SJCRH30 (cell line): ENCODE measurements at regions not wholly inside any gene's neighbourhood (a gene's known extent, or its start where the extent isn't known, plus 50 kb on each side); places are given as distances from the start of the nearest gene placed in this dataset.

Experiments
- DNase-seq, 2 experiments: peaks; one replicate each; pipeline ENCODE4 v3.0.0-alpha.2; 2015 to 2020
- H3K27ac ChIP-seq: fragments of 250-450 bp; sonication (Bioruptor Pico); 2 replicates; pipeline ENCODE4 v1.5.1; 2020; ENCODE audit warnings: mild to moderate bottlenecking, moderate library complexity
- H3K27me3 ChIP-seq: fragments of 250-450 bp; sonication (Bioruptor Pico); 2 replicates; pipeline ENCODE4 v1.5.1; 2020; ENCODE audit warnings: mild to moderate bottlenecking, moderate library complexity
- H3K36me3 ChIP-seq: fragments of 250-450 bp; sonication (Bioruptor Pico); 2 replicates; pipeline ENCODE4 v1.5.1; 2020; ENCODE audit warnings: mild to moderate bottlenecking, moderate library complexity
- H3K4me1 ChIP-seq: fragments of 250-450 bp; sonication (Bioruptor Pico); 2 replicates; pipeline ENCODE4 v1.5.1; 2020; ENCODE audit warnings: mild to moderate bottlenecking, moderate library complexity
- H3K4me3 ChIP-seq: fragments of 250-450 bp; sonication (Bioruptor Pico); 2 replicates; pipeline ENCODE4 v1.5.1; 2020; ENCODE audit warnings: mild to moderate bottlenecking, moderate library complexity
- H3K9me3 ChIP-seq: fragments of 250-450 bp; sonication (Bioruptor Pico); replicated peaks from 2 replicates; pipeline ENCODE4 v1.5.1; 2020; ENCODE audit warnings: mild to moderate bottlenecking, moderate library complexity

GRCh38 chr5:8417316-8418048 is 548.5 kb downstream of the MTRR start:
- Histone ChIP-seq H3K4me1 (no peaks in the 10 kb centered on the region), H3K36me3 (no peaks in the 10 kb centered on the region), H3K4me3 (no peak overlapping the region), H3K27ac (no peak overlapping the region), H3K9me3 (no peaks in the 10 kb centered on the region), H3K27me3 (no peaks in the 10 kb centered on the region)
- DNase-seq, result peak in 1 of 2 experiments; percentile 0

GRCh38 chr5:8418049-8418426 is 549.1 kb downstream of the MTRR start:
- no peak overlapping the region for H3K27ac ChIP-seq
- H3K9me3 ChIP-seq, result no peaks in the 10 kb centered on the region
- no peaks in the 10 kb centered on the region for H3K36me3 ChIP-seq
- no peak overlapping the region for H3K4me3 ChIP-seq
- peak in 1 of 2 experiments; percentile 4 for DNase-seq
- no peaks in the 10 kb centered on the region for H3K27me3 ChIP-seq
- no peaks in the 10 kb centered on the region for H3K4me1 ChIP-seq

GRCh38 chr5:8429778-8430758 is 561.1 kb downstream of the MTRR start:
- Histone ChIP-seq H3K27me3 (no peaks in the 10 kb centered on the region), H3K27ac (no peak overlapping the region), H3K4me3 (no peak overlapping the region), H3K4me1 (no peaks in the 10 kb centered on the region), H3K9me3 (no peaks in the 10 kb centered on the region), H3K36me3 (no peaks in the 10 kb centered on the region)
- DNase-seq, result no peak

- Histone ChIP-seq H3K27me3 (no peaks in the 10 kb centered on the region), H3K9me3 (no peaks in the 10 kb centered on the region), H3K36me3 (no peaks in the 10 kb centered on the region), H3K27ac (no peak overlapping the region), H3K4me3 (no peak overlapping the region), H3K4me1 (no peaks in the 10 kb centered on the region)
- no peak for DNase-seq
Observed at GRCh38 chr5:8434501-8434900, 565.6 kb downstream of the MTRR start.

- Histone ChIP-seq H3K27me3 (no peaks in the 10 kb centered on the region), H3K27ac (no peak overlapping the region), H3K9me3 (no peaks in the 10 kb centered on the region), H3K4me3 (no peak overlapping the region), H3K36me3 (no peaks in the 10 kb centered on the region), H3K4me1 (no peaks in the 10 kb centered on the region)
- no peak for DNase-seq
Observed at GRCh38 chr5:8436924-8437323, 568.0 kb downstream of the MTRR start.

- Histone ChIP-seq H3K36me3 (no peaks in the 10 kb centered on the region), H3K4me3 (no peak overlapping the region), H3K9me3 (no peaks in the 10 kb centered on the region), H3K27ac (no peak overlapping the region), H3K27me3 (no peaks in the 10 kb centered on the region), H3K4me1 (no peaks in the 10 kb centered on the region)
- no peak for DNase-seq
Observed at GRCh38 chr5:8445139-8445538, 576.2 kb downstream of the MTRR start.

GRCh38 chr5:8446179-8446578 is 577.2 kb downstream of the MTRR start:
- Histone ChIP-seq H3K27ac (no peak overlapping the region), H3K27me3 (no peaks in the 10 kb centered on the region), H3K4me3 (no peak overlapping the region), H3K9me3 (no peaks in the 10 kb centered on the region), H3K36me3 (no peaks in the 10 kb centered on the region), H3K4me1 (no peaks in the 10 kb centered on the region)
- DNase-seq, result no peak

GRCh38 chr5:8456846-8457186 is 587.9 kb downstream of the MTRR start:
- H3K9me3 ChIP-seq, result no peaks in the 10 kb centered on the region
- H3K27ac ChIP-seq, result peak overlapping the region; percentile 84
- H3K4me1 ChIP-seq, result peaks cover 4% of the 10 kb centered on the region

GRCh38 chr5:8457187-8458037 is 588.5 kb downstream of the MTRR start:
- no peaks in the 10 kb centered on the region for H3K27me3 ChIP-seq
- peaks cover 3% of the 10 kb centered on the region; the same call in 1 of the 2 replicates for H3K36me3 ChIP-seq
- peak; percentile 94 to 96 for DNase-seq
- peak overlapping the region; percentile 84 for H3K27ac ChIP-seq
- peak overlapping the region; percentile 99 for H3K4me3 ChIP-seq
- peaks cover 4% of the 10 kb centered on the region for H3K4me1 ChIP-seq
- no peaks in the 10 kb centered on the region for H3K9me3 ChIP-seq

More at GRCh38 chr5:8456846-8457186, 587.9 kb downstream of the MTRR start:
- peaks cover 3% of the 10 kb centered on the region; the same call in 1 of the 2 replicates for H3K36me3 ChIP-seq
- H3K27me3 ChIP-seq, result no peaks in the 10 kb centered on the region
- no peak for DNase-seq
- peak overlapping the region; percentile 34 for H3K4me3 ChIP-seq

- Histone ChIP-seq H3K36me3 (peaks cover 3% of the 10 kb centered on the region; the same call in 1 of the 2 replicates), H3K27ac (peak overlapping the region; percentile 84), H3K27me3 (no peaks in the 10 kb centered on the region), H3K9me3 (no peaks in the 10 kb centered on the region), H3K4me3 (peak overlapping the region; percentile 99), H3K4me1 (peaks cover 4% of the 10 kb centered on the region)
- peak; percentile 5 to 21 for DNase-seq
Observed at GRCh38 chr5:8458038-8458383, 589.1 kb downstream of the MTRR start.

- no peak for DNase-seq
- no peaks in the 10 kb centered on the region for H3K9me3 ChIP-seq
- H3K27ac ChIP-seq, result no peak overlapping the region
- H3K36me3 ChIP-seq, result peaks cover 3% of the 10 kb centered on the region; the same call in 1 of the 2 replicates
- H3K27me3 ChIP-seq, result no peaks in the 10 kb centered on the region
- H3K4me1 ChIP-seq, result peaks cover 4% of the 10 kb centered on the region
- H3K4me3 ChIP-seq, result no peak overlapping the region
Observed at GRCh38 chr5:8461543-8461942, 592.6 kb downstream of the MTRR start.

GRCh38 chr5:8462565-8462964 is 593.6 kb downstream of the MTRR start:
- Histone ChIP-seq H3K4me3 (no peak overlapping the region), H3K36me3 (peaks cover 3% of the 10 kb centered on the region; the same call in 1 of the 2 replicates), H3K27ac (no peak overlapping the region), H3K9me3 (no peaks in the 10 kb centered on the region), H3K4me1 (no peaks in the 10 kb centered on the region), H3K27me3 (no peaks in the 10 kb centered on the region)
- DNase-seq, result no peak

- DNase-seq, result no peak
- no peaks in the 10 kb centered on the region for H3K36me3 ChIP-seq
- H3K9me3 ChIP-seq, result no peaks in the 10 kb centered on the region
- no peaks in the 10 kb centered on the region for H3K27me3 ChIP-seq
- no peak overlapping the region for H3K27ac ChIP-seq
- no peaks in the 10 kb centered on the region for H3K4me1 ChIP-seq
- no peak overlapping the region for H3K4me3 ChIP-seq
Observed at GRCh38 chr5:8470489-8470888, 601.5 kb downstream of the MTRR start.

- Histone ChIP-seq H3K27me3 (no peaks in the 10 kb centered on the region), H3K36me3 (no peaks in the 10 kb centered on the region), H3K9me3 (no peaks in the 10 kb centered on the region), H3K4me1 (no peaks in the 10 kb centered on the region), H3K4me3 (no peak overlapping the region), H3K27ac (no peak overlapping the region)
- no peak for DNase-seq
Observed at GRCh38 chr5:8471581-8471980, 602.6 kb downstream of the MTRR start.
